ENCODE measurements at regions not wholly inside any gene's neighbourhood (a gene's known extent, or its start where the extent isn't known, plus 50 kb on each side); places are given as distances from the start of the nearest gene placed in this dataset.

DNA sequence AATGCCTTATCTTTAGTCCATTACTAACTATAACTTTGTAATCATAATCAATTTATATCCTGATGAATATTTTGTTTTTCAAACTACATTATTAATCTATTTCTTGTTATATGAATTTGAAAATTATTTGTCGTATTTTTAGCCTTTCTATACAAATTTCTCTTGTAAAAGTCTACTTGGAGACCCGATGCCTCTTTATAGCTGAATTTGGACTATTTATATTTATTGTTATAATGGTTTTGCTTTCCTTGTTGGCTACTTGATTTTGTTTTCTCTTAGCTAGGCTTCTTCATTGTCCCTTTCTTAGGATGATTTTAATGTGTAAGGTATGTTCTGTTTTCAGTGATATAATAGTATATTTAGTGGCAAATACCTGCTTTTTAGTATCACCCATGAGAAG lies 89.5 kb upstream of the RFLNA start:
- Mint-ChIP-seq H3K4me3 (ENCODE audit: unreplicated experiment) (no peak overlapping the region), H3K27me3 (ENCODE audit: unreplicated experiment) (peaks cover 44% of the 10 kb centered on the region), H3K27ac (ENCODE audit: unreplicated experiment) (no peak overlapping the region), H3K36me3 (ENCODE audit: unreplicated experiment) (peaks cover 5% of the 10 kb centered on the region), H3K4me1 (ENCODE audit: unreplicated experiment) (no peaks in the 10 kb centered on the region), H3K9me3 (ENCODE audit: unreplicated experiment) (peaks cover 11% of the 10 kb centered on the region)
- DNase-seq (ENCODE audit: extremely low spot score, unreplicated experiment): no peak
- no peak for TF ChIP-seq CTCF (IDR thresholded peaks at IDR 0.05)

DNA sequence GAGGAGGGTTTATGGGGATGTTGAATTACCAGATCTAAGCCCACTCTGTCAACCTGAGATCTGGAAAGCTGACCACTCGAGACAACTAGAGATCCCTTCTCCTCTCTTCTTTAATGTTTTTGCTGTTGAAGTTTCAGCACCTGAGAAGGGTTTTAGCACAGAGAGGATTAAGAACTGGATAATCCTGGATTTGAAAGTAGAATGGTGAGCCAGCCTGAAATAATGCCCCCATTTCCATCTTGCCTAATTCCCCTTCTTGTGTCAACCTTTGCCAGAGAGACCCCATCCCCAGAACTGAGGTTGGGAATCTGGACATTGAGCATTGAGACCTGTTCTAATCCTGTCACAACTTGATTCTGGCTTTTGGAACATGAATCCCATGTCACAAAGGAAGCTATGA lies 87.8 kb upstream of the RFLNA start:
- Mint-ChIP-seq H3K36me3 (ENCODE audit: unreplicated experiment) (peaks cover 5% of the 10 kb centered on the region), H3K4me1 (ENCODE audit: unreplicated experiment) (peaks cover 2% of the 10 kb centered on the region), H3K4me3 (ENCODE audit: unreplicated experiment) (no peak overlapping the region), H3K27me3 (ENCODE audit: unreplicated experiment) (peaks cover 28% of the 10 kb centered on the region), H3K27ac (ENCODE audit: unreplicated experiment) (no peak overlapping the region), H3K9me3 (ENCODE audit: unreplicated experiment) (peaks cover 5% of the 10 kb centered on the region)
- TF ChIP-seq CTCF (IDR thresholded peaks at IDR 0.05): no peak
- DNase-seq (ENCODE audit: extremely low spot score, unreplicated experiment): no peak

DNA sequence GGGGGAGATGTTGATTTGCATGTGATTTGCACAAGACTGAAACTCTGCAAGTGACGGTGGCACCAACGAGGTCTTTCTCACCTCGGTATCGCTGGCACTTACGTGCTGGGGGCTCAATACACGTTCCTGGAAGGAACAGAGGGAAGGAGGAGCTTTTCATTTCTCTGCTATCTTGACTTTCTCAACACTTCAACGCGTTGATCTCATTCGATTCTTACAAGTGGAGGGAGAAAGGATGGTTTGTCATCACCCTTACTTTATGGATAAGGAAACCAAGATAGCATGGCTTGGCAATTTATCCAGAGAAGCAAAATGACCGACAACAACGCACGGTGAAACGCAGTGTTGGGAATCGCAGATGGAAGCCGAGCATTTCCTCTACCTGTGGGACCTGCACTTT lies 87.3 kb upstream of the RFLNA start:
- Mint-ChIP-seq H3K27ac (ENCODE audit: unreplicated experiment) (no peak overlapping the region), H3K4me1 (ENCODE audit: unreplicated experiment) (peaks cover 2% of the 10 kb centered on the region)
- DNase-seq (ENCODE audit: extremely low spot score, unreplicated experiment): no peak

DNA sequence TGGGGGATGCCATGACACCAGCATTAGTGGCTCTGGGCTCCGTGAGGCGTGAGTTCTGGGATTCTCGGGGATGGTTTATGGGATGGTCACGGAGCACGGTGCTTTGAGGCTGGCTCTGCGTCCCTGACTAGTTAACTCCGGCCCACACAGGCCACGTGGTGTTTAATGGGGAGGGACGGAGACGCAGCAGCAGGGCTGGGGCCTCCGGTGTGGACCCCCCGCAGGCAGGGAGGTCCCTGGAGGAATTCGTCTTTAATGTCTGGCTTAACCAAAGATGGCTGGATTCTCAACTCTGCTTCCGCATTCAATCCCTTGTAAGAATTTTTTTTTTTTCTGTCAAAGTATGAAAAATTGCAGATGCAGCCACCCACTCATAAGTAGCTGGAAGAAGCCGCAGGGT lies 86.4 kb upstream of the RFLNA start:
- Mint-ChIP-seq H3K4me1 (ENCODE audit: unreplicated experiment) (peaks cover 2% of the 10 kb centered on the region), H3K27me3 (ENCODE audit: unreplicated experiment) (peaks cover 26% of the 10 kb centered on the region), H3K4me3 (ENCODE audit: unreplicated experiment) (no peak overlapping the region), H3K27ac (ENCODE audit: unreplicated experiment) (no peak overlapping the region), H3K9me3 (ENCODE audit: unreplicated experiment) (peaks cover 5% of the 10 kb centered on the region), H3K36me3 (ENCODE audit: unreplicated experiment) (peaks cover 5% of the 10 kb centered on the region)
- no peak for TF ChIP-seq CTCF (IDR thresholded peaks at IDR 0.05)
- no peak for DNase-seq (ENCODE audit: extremely low spot score, unreplicated experiment)

More for the DNA sequence above, 87.3 kb upstream of the RFLNA start:
- H3K4me3 Mint-ChIP-seq (ENCODE audit: unreplicated experiment): no peak overlapping the region
- peaks cover 5% of the 10 kb centered on the region for H3K9me3 Mint-ChIP-seq (ENCODE audit: unreplicated experiment)
- TF ChIP-seq CTCF (IDR thresholded peaks at IDR 0.05): no peak
- H3K36me3 Mint-ChIP-seq (ENCODE audit: unreplicated experiment): peaks cover 5% of the 10 kb centered on the region
- H3K27me3 Mint-ChIP-seq (ENCODE audit: unreplicated experiment): peaks cover 26% of the 10 kb centered on the region

GRCh38 chr12:124210991-124211577 lies 83.8 kb upstream of the RFLNA start:
- peaks cover 11% of the 10 kb centered on the region for H3K9me3 Mint-ChIP-seq (ENCODE audit: unreplicated experiment)
- no peaks in the 10 kb centered on the region for H3K36me3 Mint-ChIP-seq (ENCODE audit: unreplicated experiment)
- H3K27me3 Mint-ChIP-seq (ENCODE audit: unreplicated experiment): peaks cover 21% of the 10 kb centered on the region
- no peak overlapping the region for H3K27ac Mint-ChIP-seq (ENCODE audit: unreplicated experiment)
- no peak for DNase-seq (ENCODE audit: extremely low spot score, unreplicated experiment)
- TF ChIP-seq CTCF (IDR thresholded peaks at IDR 0.05): no peak
- H3K4me1 Mint-ChIP-seq (ENCODE audit: unreplicated experiment): peaks cover 2% of the 10 kb centered on the region
- no peak overlapping the region for H3K4me3 Mint-ChIP-seq (ENCODE audit: unreplicated experiment)
